HEK293T (cell line): ENCODE measurements at regions not wholly inside any gene's neighbourhood (a gene's known extent, or its start where the extent isn't known, plus 50 kb on each side); places are given as distances from the start of the nearest gene placed in this dataset.

Experiments
- CTCF ChIA-PET: fragments of 350-600 bp; formaldehyde crosslinking; extraction: SDS; loops from one replicate; lab custom pipeline; 2021; ENCODE audit warnings: antibody characterized with exemption, inconsistent platforms; lab: Yijun Ruan, JAX
- POLR2A ChIA-PET: fragments of 350-600 bp; formaldehyde crosslinking; extraction: SDS; loops from one replicate; lab custom pipeline; 2020; ENCODE audit warnings: antibody characterized with exemption, inconsistent platforms; lab: Yijun Ruan, JAX
- DNase-seq: peaks from one replicate; pipeline ENCODE4 v3.0.0; 2012; ENCODE audit warnings: mixed read lengths; ENCODE audit errors: extremely low spot score
- ARNT ChIP-seq: fragments of 450-650 bp; IDR thresholded peaks from 2 replicates; pipeline ENCODE4 v1.6.1; 2017; ENCODE audit warnings: mild to moderate bottlenecking
- BHLHE40 ChIP-seq: fragments of 450-650 bp; IDR thresholded peaks from 2 replicates; pipeline ENCODE4 v1.6.1; 2016; ENCODE audit warnings: mild to moderate bottlenecking, moderate library complexity, borderline replicate concordance
- CTBP1 ChIP-seq: fragments of 450-650 bp; IDR thresholded peaks from 2 replicates; pipeline ENCODE4 v1.6.1; 2016; ENCODE audit warnings: borderline replicate concordance
- ELF4 ChIP-seq: fragments of 450-650 bp; IDR thresholded peaks from 2 replicates; pipeline ENCODE4 v1.6.1; 2017; ENCODE audit warnings: antibody characterized with exemption
- FOXA1 ChIP-seq: fragments of 450-650 bp; IDR thresholded peaks from 2 replicates; pipeline ENCODE4 v1.6.1; 2016; ENCODE audit warnings: mild to moderate bottlenecking
- FOXK2 ChIP-seq: fragments of 450-650 bp; IDR thresholded peaks from 2 replicates; pipeline ENCODE4 v1.6.1; 2016; ENCODE audit warnings: mild to moderate bottlenecking
- FOXM1 ChIP-seq: fragments of 450-650 bp; IDR thresholded peaks from 2 replicates; pipeline ENCODE4 v1.6.1; 2017; ENCODE audit warnings: mild to moderate bottlenecking, borderline replicate concordance
- HDGF ChIP-seq: fragments of 450-650 bp; IDR thresholded peaks from 2 replicates; pipeline ENCODE4 v1.6.1; 2017; ENCODE audit warnings: antibody characterized with exemption, borderline replicate concordance
- L3MBTL2 ChIP-seq: fragments of 450-650 bp; conservative IDR thresholded peaks from 2 replicates; pipeline ENCODE4 v1.6.1; 2016; ENCODE audit warnings: mild to moderate bottlenecking
- LEF1 ChIP-seq: fragments of 450-650 bp; IDR thresholded peaks from 2 replicates; pipeline ENCODE4 v1.6.1; 2017; ENCODE audit warnings: mild to moderate bottlenecking, borderline replicate concordance
- NFRKB ChIP-seq: fragments of 450-650 bp; IDR thresholded peaks from 2 replicates; pipeline ENCODE4 v1.6.1; 2016; ENCODE audit warnings: mild to moderate bottlenecking, moderate library complexity
- SP1 ChIP-seq: fragments of 450-650 bp; IDR thresholded peaks from 2 replicates; pipeline ENCODE4 v1.6.1; 2017
- SUZ12 ChIP-seq: fragments of 450-650 bp; IDR thresholded peaks from 2 replicates; pipeline ENCODE4 v1.6.1; 2016; ENCODE audit warnings: mild to moderate bottlenecking
- TARDBP ChIP-seq: fragments of 450-650 bp; IDR thresholded peaks from 2 replicates; pipeline ENCODE4 v1.6.1; 2016
- ZNF384 ChIP-seq: fragments of 450-650 bp; IDR thresholded peaks from 2 replicates; pipeline ENCODE4 v1.6.1; 2016
- TF ChIP-seq, protein P1 (sequence below): fragments of 450-650 bp; IDR thresholded peaks from 2 replicates; pipeline ENCODE4 v1.6.1; 2016

DNA sequence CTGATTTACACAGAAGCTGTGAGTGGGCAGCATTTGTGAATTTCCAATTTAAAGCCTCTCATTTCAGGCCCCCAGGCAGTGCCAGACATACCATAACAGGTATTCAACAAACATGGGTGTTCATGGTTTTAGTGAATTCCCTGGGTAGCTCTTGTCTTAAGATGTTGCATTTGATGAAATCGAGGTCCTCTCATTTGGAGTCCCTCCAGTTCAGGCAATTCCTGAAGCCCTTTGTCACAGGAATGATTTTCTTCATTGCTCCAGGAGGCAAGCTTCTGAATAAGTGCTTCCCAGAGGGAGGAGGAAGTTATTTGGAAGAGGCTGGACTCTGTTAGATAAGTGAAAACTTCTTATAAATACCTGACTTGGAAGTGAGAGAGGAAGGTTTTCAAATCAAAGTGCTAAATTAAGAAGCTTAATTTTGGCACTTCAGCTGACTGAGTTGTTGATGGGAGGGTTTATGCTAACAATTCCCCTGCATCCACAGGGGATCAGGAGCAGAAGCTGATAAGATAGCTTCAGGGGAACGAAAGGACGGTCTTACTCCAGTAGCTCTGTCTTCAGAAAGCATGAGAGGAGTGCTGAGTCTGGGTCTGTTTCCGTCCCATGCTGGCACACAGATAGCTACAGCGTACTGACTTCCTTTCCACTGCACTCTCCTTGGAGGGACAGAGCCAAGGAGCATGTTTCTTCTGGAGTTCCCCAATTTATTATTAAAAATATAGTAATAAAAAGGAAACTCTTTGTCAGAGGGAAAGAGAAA lies 543.1 kb downstream of the GBA3 start:
- POLR2A ChIA-PET: no interaction called here

DNA sequence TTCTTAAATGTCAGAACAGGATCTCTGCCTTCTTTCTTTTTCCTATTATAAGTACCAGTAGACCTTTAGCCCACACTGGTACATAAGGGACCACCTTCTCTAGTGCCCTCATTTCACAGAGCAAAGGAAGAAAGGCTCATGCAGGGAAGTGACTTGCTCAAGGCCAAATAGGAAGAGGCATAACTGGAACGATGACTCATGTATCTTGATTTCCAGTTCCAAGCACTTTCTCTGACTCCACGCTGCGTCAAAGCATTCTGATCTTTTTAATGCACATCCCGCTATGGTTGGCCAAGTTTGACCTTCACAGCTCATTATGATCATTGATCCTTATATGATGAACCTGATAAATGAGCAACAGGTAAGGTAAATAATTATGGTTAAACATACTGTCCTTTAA lies 542.0 kb downstream of the GBA3 start:
- TF ChIP-seq SP1 (no peak), BHLHE40 (no peak), HDGF (no peak), FOXM1 (no peak), NFRKB (no peak), LEF1 (no peak), FOXA1 (no peak), TARDBP (no peak), SUZ12 (no peak)
- TF ChIP-seq, protein P1, sequence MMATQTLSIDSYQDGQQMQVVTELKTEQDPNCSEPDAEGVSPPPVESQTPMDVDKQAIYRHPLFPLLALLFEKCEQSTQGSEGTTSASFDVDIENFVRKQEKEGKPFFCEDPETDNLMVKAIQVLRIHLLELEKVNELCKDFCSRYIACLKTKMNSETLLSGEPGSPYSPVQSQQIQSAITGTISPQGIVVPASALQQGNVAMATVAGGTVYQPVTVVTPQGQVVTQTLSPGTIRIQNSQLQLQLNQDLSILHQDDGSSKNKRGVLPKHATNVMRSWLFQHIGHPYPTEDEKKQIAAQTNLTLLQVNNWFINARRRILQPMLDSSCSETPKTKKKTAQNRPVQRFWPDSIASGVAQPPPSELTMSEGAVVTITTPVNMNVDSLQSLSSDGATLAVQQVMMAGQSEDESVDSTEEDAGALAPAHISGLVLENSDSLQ: no peak
- POLR2A ChIA-PET: no interaction called here
- CTCF ChIA-PET: no interaction called here
- DNase-seq: no peak

More for the DNA sequence above, 543.1 kb downstream of the GBA3 start:
- DNase-seq: no peak
- CTCF ChIA-PET: no interaction called here
- TF ChIP-seq ZNF384 (no peak), FOXK2 (no peak), LEF1 (no peak), L3MBTL2 (no peak), ARNT (no peak), SP1 (no peak), ELF4 (no peak), BHLHE40 (no peak), SUZ12 (no peak), TARDBP (no peak), NFRKB (no peak), HDGF (no peak), CTBP1 (no peak), FOXM1 (no peak), FOXA1 (no peak)
- TF ChIP-seq, protein P1: no peak

DNA sequence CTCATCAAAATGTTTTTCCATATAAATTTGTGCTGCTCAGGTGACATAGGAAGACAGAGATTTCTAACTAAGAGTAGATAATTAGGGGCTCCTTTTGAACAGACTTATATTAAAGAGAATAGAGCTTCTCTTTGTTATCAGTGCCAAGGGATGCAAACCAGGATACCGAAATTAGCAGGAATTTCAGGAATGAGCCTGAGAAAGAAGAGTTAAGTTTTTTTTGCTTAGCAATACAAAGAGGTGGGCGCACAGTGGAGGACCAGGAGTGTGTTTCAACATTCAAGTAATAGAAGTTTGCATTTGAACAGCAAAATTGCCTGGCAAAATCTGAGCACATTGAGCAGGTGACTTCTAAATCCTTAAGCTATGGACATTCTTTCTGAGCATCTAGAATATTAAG lies 541.3 kb downstream of the GBA3 start:
- POLR2A ChIA-PET: no interaction called here
- TF ChIP-seq LEF1 (no peak), ZNF384 (no peak), CTBP1 (no peak), TARDBP (no peak), ELF4 (no peak), ARNT (no peak), HDGF (no peak), SP1 (no peak), L3MBTL2 (no peak)
- no peak for DNase-seq
- CTCF ChIA-PET: no interaction called here

DNA sequence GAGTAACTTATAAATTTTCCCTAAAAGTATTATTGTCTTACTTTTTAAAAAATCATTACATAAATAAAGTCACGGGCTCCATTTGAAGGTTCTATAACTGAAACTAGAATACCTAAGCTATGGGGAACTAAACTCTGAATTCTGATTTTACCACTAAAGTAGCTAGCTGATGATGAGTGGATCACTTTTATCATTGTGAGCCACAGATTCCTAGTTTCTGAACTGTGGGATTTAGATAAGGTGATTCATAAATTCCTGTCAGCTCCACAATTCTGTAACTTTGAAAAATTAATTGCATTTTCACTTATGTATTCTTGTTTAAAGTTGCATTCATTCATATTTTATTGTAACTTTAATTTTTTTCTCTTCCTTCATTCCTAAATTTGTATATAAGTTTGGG lies 540.9 kb downstream of the GBA3 start:
- POLR2A ChIA-PET: no interaction called here
- CTCF ChIA-PET: no interaction called here
- DNase-seq: no peak
- TF ChIP-seq CTBP1 (no peak), FOXM1 (no peak), ZNF384 (no peak), SP1 (no peak), SUZ12 (no peak)

DNA sequence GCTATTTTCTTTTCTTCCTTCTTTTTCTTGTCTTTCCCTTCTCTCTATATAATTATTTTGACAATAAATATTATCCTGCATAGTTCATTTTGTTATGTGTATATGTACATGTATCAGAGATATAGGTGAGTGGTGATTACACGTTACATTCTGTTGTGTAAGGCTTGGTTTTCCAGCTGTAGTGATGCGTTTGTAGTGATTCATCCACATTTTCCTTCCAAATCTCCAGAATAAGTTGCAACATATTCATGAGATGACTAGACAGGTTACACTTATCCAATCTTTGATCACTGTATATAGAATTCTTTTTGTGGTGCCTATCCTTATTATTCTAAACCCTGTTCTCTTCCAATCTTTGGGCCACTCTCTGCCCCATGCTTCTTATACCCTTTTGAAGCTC lies 540.2 kb downstream of the GBA3 start:
- TF ChIP-seq ARNT (no peak), FOXA1 (no peak), ELF4 (no peak), CTBP1 (no peak), FOXK2 (no peak)
- CTCF ChIA-PET: no interaction called here
- no peak for DNase-seq
- POLR2A ChIA-PET: no interaction called here

DNA sequence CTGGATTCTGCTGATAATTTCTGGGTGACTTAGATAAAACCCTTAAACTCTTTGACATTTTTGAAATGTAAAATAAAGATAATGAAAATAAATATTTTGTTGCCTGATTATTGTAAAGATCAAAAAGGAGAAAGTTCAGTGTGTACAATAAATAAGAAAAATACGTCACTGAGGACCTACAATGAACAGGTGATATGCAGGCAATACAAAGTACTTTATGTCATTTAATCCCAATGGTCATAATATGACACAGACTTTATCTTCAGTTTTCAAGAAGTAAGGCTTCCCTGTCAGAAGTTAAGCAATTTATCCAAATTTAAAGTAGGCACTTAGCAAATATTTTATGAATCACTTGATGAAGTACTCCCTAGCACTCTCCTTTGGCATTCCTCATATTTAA lies 532.8 kb downstream of the GBA3 start:
- TF ChIP-seq ZNF384 (no peak), ELF4 (no peak), LEF1 (no peak), NFRKB (no peak), FOXM1 (no peak), HDGF (no peak), CTBP1 (no peak), FOXA1 (no peak), BHLHE40 (no peak), SP1 (no peak), FOXK2 (no peak), L3MBTL2 (no peak), SUZ12 (no peak), TARDBP (no peak), ARNT (no peak)
- TF ChIP-seq, protein P1: no peak
- CTCF ChIA-PET: no interaction called here
- DNase-seq: no peak
- POLR2A ChIA-PET: no interaction called here
